ENCODE measurements at regions not wholly inside any gene's neighbourhood (a gene's known extent, or its start where the extent isn't known, plus 50 kb on each side); places are given as distances from the start of the nearest gene placed in this dataset.
A peak's percentile ranks its signal among the peaks of the same experiment; 100 is the strongest.

DNA sequence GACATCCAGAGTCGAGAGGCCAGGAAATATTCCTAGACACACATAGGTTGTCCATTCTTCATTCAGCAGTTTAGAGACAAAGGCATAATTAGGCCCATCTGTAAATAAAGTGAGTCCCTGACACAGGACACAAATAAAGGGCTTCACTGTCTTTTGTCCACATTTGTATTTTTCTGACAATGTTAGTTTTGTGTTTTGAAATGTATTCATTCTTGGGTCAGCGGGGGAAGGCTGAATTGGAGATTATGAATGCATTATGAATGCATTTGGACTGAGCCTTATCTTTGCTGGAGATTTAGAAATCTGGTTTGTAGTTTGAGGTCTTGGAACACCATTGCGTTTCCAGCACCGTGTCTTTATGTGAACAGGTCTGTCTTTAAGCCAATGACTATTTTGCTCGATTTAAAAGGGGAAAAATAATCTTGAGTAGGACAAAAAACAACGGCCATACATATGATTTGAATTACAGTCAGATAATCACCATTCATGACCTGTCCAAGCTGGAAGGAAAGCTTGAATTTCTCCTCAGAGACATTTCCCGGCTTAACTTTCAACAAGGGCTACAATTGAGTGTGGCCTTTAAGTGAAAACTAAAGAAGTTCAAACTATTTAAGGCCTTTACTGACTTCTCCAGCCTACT lies 334.8 kb downstream of the WDR11 start:
- Histone ChIP-seq H3K27ac (ENCODE audit: low read depth in 1 of 2, low read length in 2 of 2) (no peak overlapping the region), H3K4me3 (ENCODE audit: low read length in 2 of 2) (no peak overlapping the region), H3K27me3 (ENCODE audit: control insufficient read depth in 1 of 2, insufficient read depth in 2 of 2, low read length in 1 of 2) (no peaks in the 10 kb centered on the region), H3K4me1 (ENCODE audit: control insufficient read depth in 1 of 2, insufficient read depth in 2 of 2, low read length in 2 of 2) (no peaks in the 10 kb centered on the region), H3K9me3 (ENCODE audit: control insufficient read depth, low read length) (no peaks in the 10 kb centered on the region), H3K36me3 (ENCODE audit: control insufficient read depth in 1 of 2, insufficient read depth in 2 of 2, low read length in 1 of 2) (no peaks in the 10 kb centered on the region)
- ATAC-seq (ENCODE audit: low FRiP score) (no peak), DNase-seq (no peak)
- WGBS, 2 donors, result 86% methylated on average over 7 of the region's 7 CpGs
- intact Hi-C loops (cut with DNase I), result no loop called here

GRCh38 chr10:121187391-121187790 lies 336.2 kb downstream of the WDR11 start:
- no peaks in the 10 kb centered on the region for H3K36me3 ChIP-seq (ENCODE audit: control insufficient read depth in 1 of 2, insufficient read depth in 2 of 2, low read length in 1 of 2)
- no peaks in the 10 kb centered on the region for H3K4me1 ChIP-seq (ENCODE audit: control insufficient read depth in 1 of 2, insufficient read depth in 2 of 2, low read length in 2 of 2)
- ATAC-seq (ENCODE audit: low FRiP score) (no peak), DNase-seq (no peak)
- no peaks in the 10 kb centered on the region for H3K9me3 ChIP-seq (ENCODE audit: control insufficient read depth, low read length)
- no peak overlapping the region for H3K4me3 ChIP-seq (ENCODE audit: low read length in 2 of 2)
- no peak overlapping the region for H3K27ac ChIP-seq (ENCODE audit: low read depth in 1 of 2, low read length in 2 of 2)
- no peaks in the 10 kb centered on the region for H3K27me3 ChIP-seq (ENCODE audit: control insufficient read depth in 1 of 2, insufficient read depth in 2 of 2, low read length in 1 of 2)
- intact Hi-C loops (cut with DNase I), result no loop called here

- H3K9me3 ChIP-seq (ENCODE audit: control insufficient read depth, low read length), result no peaks in the 10 kb centered on the region
- 72 to 76% methylated on average over 6 of the region's 6 CpGs for WGBS, 2 donors
- no peaks in the 10 kb centered on the region for H3K36me3 ChIP-seq (ENCODE audit: control insufficient read depth in 1 of 2, insufficient read depth in 2 of 2, low read length in 1 of 2)
- intact Hi-C loops (cut with DNase I), result no loop called here
- H3K27me3 ChIP-seq (ENCODE audit: control insufficient read depth in 1 of 2, insufficient read depth in 2 of 2, low read length in 1 of 2), result no peaks in the 10 kb centered on the region
- DNase-seq (no peak), ATAC-seq (ENCODE audit: low FRiP score) (peak; percentile 26)
- no peak overlapping the region for H3K27ac ChIP-seq (ENCODE audit: low read depth in 1 of 2, low read length in 2 of 2)
- no peaks in the 10 kb centered on the region for H3K4me1 ChIP-seq (ENCODE audit: control insufficient read depth in 1 of 2, insufficient read depth in 2 of 2, low read length in 2 of 2)
- H3K4me3 ChIP-seq (ENCODE audit: low read length in 2 of 2), result no peak overlapping the region
Observed at GRCh38 chr10:121188005-121188404, 336.8 kb downstream of the WDR11 start.

GRCh38 chr10:121189066-121189465 lies 337.9 kb downstream of the WDR11 start:
- no peak overlapping the region for H3K4me3 ChIP-seq (ENCODE audit: low read length in 2 of 2)
- no peaks in the 10 kb centered on the region for H3K36me3 ChIP-seq (ENCODE audit: control insufficient read depth in 1 of 2, insufficient read depth in 2 of 2, low read length in 1 of 2)
- no peaks in the 10 kb centered on the region for H3K4me1 ChIP-seq (ENCODE audit: control insufficient read depth in 1 of 2, insufficient read depth in 2 of 2, low read length in 2 of 2)
- no peak for DNase-seq
- WGBS, 2 donors, result 48 to 66% methylated on average over 7 of the region's 7 CpGs
- H3K9me3 ChIP-seq (ENCODE audit: control insufficient read depth, low read length), result no peaks in the 10 kb centered on the region
- intact Hi-C loops (cut with DNase I), result no loop called here
- H3K27me3 ChIP-seq (ENCODE audit: control insufficient read depth in 1 of 2, insufficient read depth in 2 of 2, low read length in 1 of 2), result no peaks in the 10 kb centered on the region
- H3K27ac ChIP-seq (ENCODE audit: low read depth in 1 of 2, low read length in 2 of 2), result no peak overlapping the region
- no peak for ATAC-seq (ENCODE audit: low FRiP score)

- WGBS, 2 donors, result 64 to 68% methylated on average over 10 of the region's 10 CpGs
- no peak overlapping the region for H3K4me3 ChIP-seq (ENCODE audit: low read length in 2 of 2)
- H3K27ac ChIP-seq (ENCODE audit: low read depth in 1 of 2, low read length in 2 of 2), result no peak overlapping the region
- no peaks in the 10 kb centered on the region for H3K27me3 ChIP-seq (ENCODE audit: control insufficient read depth in 1 of 2, insufficient read depth in 2 of 2, low read length in 1 of 2)
- no peaks in the 10 kb centered on the region for H3K9me3 ChIP-seq (ENCODE audit: control insufficient read depth, low read length)
- H3K36me3 ChIP-seq (ENCODE audit: control insufficient read depth in 1 of 2, insufficient read depth in 2 of 2, low read length in 1 of 2), result no peaks in the 10 kb centered on the region
- intact Hi-C loops (cut with DNase I), result no loop called here
- no peak for ATAC-seq (ENCODE audit: low FRiP score)
- DNase-seq, result no peak
- H3K4me1 ChIP-seq (ENCODE audit: control insufficient read depth in 1 of 2, insufficient read depth in 2 of 2, low read length in 2 of 2), result no peaks in the 10 kb centered on the region
Observed at GRCh38 chr10:121194696-121195523, 343.7 kb downstream of the WDR11 start.

DNA sequence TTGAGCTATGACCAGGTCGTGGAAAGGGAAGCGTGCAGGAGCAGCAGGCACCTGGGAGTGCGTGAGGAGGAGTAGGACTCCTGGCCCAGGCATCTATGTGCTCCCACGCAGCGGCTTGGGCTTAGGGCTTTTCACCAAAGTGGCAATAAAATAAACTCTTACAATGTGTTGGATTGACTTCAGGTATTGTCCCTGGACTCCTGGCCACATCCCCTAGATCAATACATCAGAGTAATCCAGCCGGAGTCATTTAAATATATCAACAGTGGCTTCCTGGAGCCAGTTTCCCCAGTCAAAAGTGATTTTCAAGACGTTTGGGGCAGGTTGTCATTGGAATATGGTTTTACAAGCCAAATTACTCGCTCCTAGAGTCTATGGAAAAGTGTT lies 344.4 kb downstream of the WDR11 start:
- H3K4me3 ChIP-seq (ENCODE audit: low read length in 2 of 2), result no peak overlapping the region
- DNase-seq, result no peak
- H3K4me1 ChIP-seq (ENCODE audit: control insufficient read depth in 1 of 2, insufficient read depth in 2 of 2, low read length in 2 of 2), result no peaks in the 10 kb centered on the region
- ATAC-seq (ENCODE audit: low FRiP score), result no peak
- no peak overlapping the region for H3K27ac ChIP-seq (ENCODE audit: low read depth in 1 of 2, low read length in 2 of 2)
- H3K36me3 ChIP-seq (ENCODE audit: control insufficient read depth in 1 of 2, insufficient read depth in 2 of 2, low read length in 1 of 2), result no peaks in the 10 kb centered on the region
- no peaks in the 10 kb centered on the region for H3K27me3 ChIP-seq (ENCODE audit: control insufficient read depth in 1 of 2, insufficient read depth in 2 of 2, low read length in 1 of 2)
- intact Hi-C loops (cut with DNase I), result no loop called here
- WGBS, 2 donors, result 57 to 58% methylated on average over 8 of the region's 8 CpGs
- no peaks in the 10 kb centered on the region for H3K9me3 ChIP-seq (ENCODE audit: control insufficient read depth, low read length)

- H3K4me1 ChIP-seq (ENCODE audit: control insufficient read depth in 1 of 2, insufficient read depth in 2 of 2, low read length in 2 of 2), result no peaks in the 10 kb centered on the region
- H3K4me3 ChIP-seq (ENCODE audit: low read length in 2 of 2), result no peak overlapping the region
- H3K9me3 ChIP-seq (ENCODE audit: control insufficient read depth, low read length), result no peaks in the 10 kb centered on the region
- H3K27ac ChIP-seq (ENCODE audit: low read depth in 1 of 2, low read length in 2 of 2), result no peak overlapping the region
- ATAC-seq (ENCODE audit: low FRiP score) (no peak), DNase-seq (no peak)
- no peaks in the 10 kb centered on the region for H3K36me3 ChIP-seq (ENCODE audit: control insufficient read depth in 1 of 2, insufficient read depth in 2 of 2, low read length in 1 of 2)
- no peaks in the 10 kb centered on the region for H3K27me3 ChIP-seq (ENCODE audit: control insufficient read depth in 1 of 2, insufficient read depth in 2 of 2, low read length in 1 of 2)
- intact Hi-C loops (cut with DNase I), result no loop called here
Observed at GRCh38 chr10:121199081-121199480, 347.9 kb downstream of the WDR11 start.

- H3K9me3 ChIP-seq (ENCODE audit: control insufficient read depth, low read length), result no peaks in the 10 kb centered on the region
- no peaks in the 10 kb centered on the region for H3K36me3 ChIP-seq (ENCODE audit: control insufficient read depth in 1 of 2, insufficient read depth in 2 of 2, low read length in 1 of 2)
- no peak overlapping the region for H3K4me3 ChIP-seq (ENCODE audit: low read length in 2 of 2)
- H3K27ac ChIP-seq (ENCODE audit: low read depth in 1 of 2, low read length in 2 of 2), result no peak overlapping the region
- H3K4me1 ChIP-seq (ENCODE audit: control insufficient read depth in 1 of 2, insufficient read depth in 2 of 2, low read length in 2 of 2), result no peaks in the 10 kb centered on the region
- WGBS, 2 donors, result 88 to 92% methylated on average over 2 of the region's 2 CpGs
- no peak for ATAC-seq (ENCODE audit: low FRiP score)
- intact Hi-C loops (cut with DNase I), result no loop called here
- H3K27me3 ChIP-seq (ENCODE audit: control insufficient read depth in 1 of 2, insufficient read depth in 2 of 2, low read length in 1 of 2), result no peaks in the 10 kb centered on the region
- DNase-seq, result no peak
Observed at GRCh38 chr10:121205625-121206024, 354.5 kb downstream of the WDR11 start.

DNA sequence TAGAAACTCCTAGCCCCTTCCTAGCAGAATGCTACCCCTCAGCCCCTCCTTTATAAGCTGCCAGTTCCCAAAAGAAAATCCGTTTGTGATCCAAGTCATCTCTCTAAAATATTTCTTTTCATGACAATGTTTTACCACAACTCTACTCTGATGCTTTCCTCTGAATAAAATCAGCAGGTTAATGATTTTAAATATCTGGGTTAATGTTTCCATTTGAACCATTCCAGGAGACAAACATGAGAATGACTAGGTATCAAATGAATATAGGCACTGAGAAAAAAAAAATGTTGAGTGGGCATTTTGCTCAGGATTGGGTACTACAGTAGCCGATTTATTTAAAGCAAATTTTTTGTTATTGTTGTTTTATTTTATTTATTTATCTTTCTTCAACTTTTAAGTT lies 360.3 kb downstream of the WDR11 start:
- H3K36me3 ChIP-seq (ENCODE audit: control insufficient read depth in 1 of 2, insufficient read depth in 2 of 2, low read length in 1 of 2), result no peaks in the 10 kb centered on the region
- H3K4me1 ChIP-seq (ENCODE audit: control insufficient read depth in 1 of 2, insufficient read depth in 2 of 2, low read length in 2 of 2), result no peaks in the 10 kb centered on the region
- no peaks in the 10 kb centered on the region for H3K27me3 ChIP-seq (ENCODE audit: control insufficient read depth in 1 of 2, insufficient read depth in 2 of 2, low read length in 1 of 2)
- DNase-seq (no peak), ATAC-seq (ENCODE audit: low FRiP score) (no peak)
- WGBS, 2 donors, result 67 to 79% methylated on average over 2 of the region's 2 CpGs
- intact Hi-C loops (cut with DNase I), result no loop called here
- H3K27ac ChIP-seq (ENCODE audit: low read depth in 1 of 2, low read length in 2 of 2), result no peak overlapping the region
- H3K4me3 ChIP-seq (ENCODE audit: low read length in 2 of 2), result no peak overlapping the region
- no peaks in the 10 kb centered on the region for H3K9me3 ChIP-seq (ENCODE audit: control insufficient read depth, low read length)

Measured in aorta (tissue), 5 donors.